Panc1 (cell line): ENCODE measurements at regions not wholly inside any gene's neighbourhood (a gene's known extent, or its start where the extent isn't known, plus 50 kb on each side); places are given as distances from the start of the nearest gene placed in this dataset.

Experiments
- CTCF ChIP-seq: fragments of 450-650 bp; IDR thresholded peaks from 2 replicates; pipeline ENCODE4 v1.5.1; 2017; ENCODE audit warnings: mild to moderate bottlenecking
- SIN3A ChIP-seq: IDR thresholded peaks from 2 replicates; pipeline ENCODE4 v1.6.1; 2012; ENCODE audit warnings: low read depth, mild to moderate bottlenecking, low read length, moderate library complexity, borderline replicate concordance; ENCODE audit not compliant: insufficient read depth

- TF ChIP-seq CTCF (no peak), SIN3A (no peak)
These were observed 370.3 kb upstream of the SMIM31 start for GRCh38 chr4:164383358-164384220.
